ENCODE measurements at regions not wholly inside any gene's neighbourhood (a gene's known extent, or its start where the extent isn't known, plus 50 kb on each side); places are given as distances from the start of the nearest gene placed in this dataset.
"Not testable (repeated sequence)": the region's sequence is repeated elsewhere in the genome, so short reads cannot be mapped to it uniquely, and the experiment has no call there.

DNA sequence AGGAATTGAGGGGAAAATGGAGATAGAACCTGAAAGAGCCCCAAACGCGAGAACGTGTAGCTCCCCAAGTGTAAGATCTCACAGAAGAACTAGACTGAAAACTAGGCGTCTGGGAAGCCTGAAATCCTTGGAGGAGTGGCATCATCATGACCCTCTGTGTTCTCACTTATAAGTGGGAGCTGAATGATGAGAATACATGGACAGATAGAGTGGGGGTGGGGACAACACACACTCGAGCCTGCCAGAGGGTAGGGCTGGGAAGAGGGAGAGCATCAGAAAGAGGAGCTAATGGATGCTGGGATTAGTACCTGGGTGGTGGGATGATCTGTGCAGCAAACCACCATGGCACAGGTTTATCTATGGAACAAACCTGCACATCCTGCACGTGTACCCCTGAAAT, 258.7 kb upstream of the NOTCH2NLA start:
- DNase-seq, result not testable (repeated sequence)

GRCh38 chr1:146487155-146487554, 258.3 kb upstream of the NOTCH2NLA start:
- not testable (repeated sequence) for DNase-seq

DNA sequence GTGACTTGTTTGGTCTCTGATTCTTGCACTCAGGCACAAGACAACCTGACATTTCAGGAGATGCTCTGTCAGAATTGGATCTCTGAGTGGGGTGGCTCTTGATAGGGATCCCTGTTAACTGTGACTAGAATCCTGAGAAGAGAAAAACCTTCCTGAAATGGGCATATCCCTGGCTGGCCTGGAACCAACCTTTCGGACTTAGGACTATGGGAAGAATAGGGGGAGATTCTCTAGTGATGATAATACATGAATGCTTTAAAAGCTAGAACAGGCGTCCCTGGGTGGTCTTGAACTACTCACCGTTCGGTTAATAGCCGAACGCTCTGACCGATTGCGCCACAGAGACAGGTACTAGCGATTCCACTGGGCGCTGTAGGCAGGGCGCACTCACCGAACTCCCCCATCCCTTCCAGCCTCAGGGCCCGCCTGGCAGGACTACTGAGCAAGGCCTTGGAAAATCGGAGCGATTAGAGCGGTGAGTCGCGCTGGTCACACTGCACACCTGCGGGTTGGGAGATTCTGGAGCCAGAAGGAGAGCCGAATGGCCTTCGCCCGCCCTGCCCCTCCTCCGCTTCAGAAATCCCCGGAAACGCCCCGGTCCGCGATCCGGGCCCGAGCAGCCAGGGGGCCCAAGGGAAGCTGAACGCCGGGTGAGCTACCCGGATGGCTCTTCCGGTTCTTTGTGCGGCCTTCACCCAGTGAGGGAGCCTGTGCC, 257.6 kb upstream of the NOTCH2NLA start:
- DNase-seq, result not testable (repeated sequence)

DNA sequence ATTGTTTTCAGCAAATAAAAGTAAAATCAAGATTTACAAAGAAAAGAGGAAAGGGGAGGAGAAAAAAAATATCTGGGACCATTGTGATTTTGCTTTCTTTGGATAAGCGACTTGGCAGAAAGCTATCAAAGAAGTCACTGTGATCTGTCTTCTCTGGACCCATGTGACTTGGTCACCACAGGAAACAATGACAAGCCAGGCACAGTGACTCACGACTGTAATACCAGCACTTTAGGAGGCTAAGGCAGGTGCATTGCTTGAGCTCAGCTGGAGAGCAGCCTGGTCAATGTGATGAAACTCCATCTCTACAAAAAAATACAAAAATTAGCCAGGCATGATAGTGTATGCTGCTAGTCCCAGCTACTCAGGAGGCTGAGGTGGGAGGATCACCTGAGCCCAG, 255.4 kb upstream of the NOTCH2NLA start:
- not testable (repeated sequence) for DNase-seq

DNA sequence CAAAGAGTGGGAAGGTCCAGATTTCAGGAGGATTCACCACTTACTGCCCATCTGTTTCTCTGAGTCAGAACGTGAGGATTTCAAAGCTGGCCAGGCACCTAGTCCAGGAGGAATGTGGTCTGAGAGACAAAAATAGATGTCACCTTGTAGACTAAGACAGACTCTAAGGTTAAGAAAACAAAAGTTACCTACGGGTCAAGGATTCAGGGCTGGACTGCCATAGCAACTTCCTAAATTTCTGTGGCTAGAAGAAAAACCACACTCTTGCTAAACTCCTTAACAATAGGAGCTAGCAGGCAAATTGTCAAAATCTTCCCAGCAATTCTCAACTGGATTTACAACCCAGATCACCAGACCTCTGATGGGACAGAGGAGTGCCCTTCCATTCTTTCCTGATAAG, 250.4 kb upstream of the NOTCH2NLA start:
- DNase-seq, result not testable (repeated sequence)

GRCh38 chr1:146478125-146478720, 249.4 kb upstream of the NOTCH2NLA start:
- not testable (repeated sequence) for DNase-seq

DNA sequence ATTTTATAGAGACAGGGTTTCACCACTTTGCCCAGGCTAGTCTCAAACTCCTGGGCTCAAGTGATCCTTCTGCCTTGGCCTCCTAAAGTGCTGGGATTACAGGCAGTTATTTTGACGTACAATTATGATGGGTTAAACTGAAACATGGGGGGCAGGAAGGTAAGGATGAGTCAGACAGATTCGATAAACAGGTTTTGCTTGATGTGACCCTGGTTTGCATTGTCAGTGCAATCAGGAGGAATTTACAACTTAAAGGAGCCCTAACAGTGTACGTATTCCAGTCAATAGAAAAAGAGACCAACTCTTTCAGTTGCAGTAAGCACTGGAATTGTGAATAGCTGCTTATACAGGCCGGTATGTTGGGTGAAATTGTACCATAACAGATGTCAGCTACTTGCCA, 246.3 kb upstream of the NOTCH2NLA start:
- not testable (repeated sequence) for DNase-seq

DNA sequence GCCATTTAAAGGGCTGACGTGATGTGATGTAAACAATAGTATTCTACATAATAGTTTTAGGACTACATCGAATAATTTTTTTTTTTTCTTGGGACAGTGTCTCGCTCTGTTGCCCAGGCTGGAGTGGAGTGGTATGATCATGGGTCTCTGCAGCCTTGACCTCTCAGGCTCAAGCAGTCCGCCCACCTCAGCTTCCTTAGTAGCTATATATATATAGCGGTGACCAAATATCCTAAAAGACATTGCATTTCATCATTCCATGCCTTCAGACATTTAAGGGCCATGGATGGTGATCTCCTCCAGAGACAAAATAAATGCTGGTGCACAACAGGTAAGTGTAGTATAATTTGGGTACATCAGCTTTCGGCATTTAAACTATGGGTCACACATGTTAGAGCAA, 245.4 kb upstream of the NOTCH2NLA start:
- DNase-seq, result not testable (repeated sequence)

- peak; percentile 39 for DNase-seq
Measured at GRCh38 chr1:146472192-146472861, 243.5 kb upstream of the NOTCH2NLA start.

DNA sequence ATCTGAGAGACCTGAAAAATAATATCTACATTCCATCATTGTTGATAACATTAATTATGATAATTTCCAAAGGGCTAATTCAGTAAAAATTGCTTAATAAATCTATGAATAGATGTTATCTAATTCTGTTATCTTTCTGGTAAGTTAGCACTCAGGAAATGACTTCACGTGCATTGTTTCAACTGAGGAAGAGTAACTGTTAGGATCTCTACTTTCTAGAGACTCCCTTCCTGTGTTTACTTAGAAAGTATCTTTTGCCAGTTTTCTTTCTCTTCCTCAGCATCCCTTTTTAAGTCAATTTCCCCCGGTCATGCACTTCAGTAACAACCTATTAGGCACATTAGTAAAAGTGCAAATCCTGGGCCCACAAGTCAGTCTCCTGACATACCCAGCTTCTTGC, 231.1 kb upstream of the NOTCH2NLA start:
- not testable (repeated sequence) for DNase-seq

DNA sequence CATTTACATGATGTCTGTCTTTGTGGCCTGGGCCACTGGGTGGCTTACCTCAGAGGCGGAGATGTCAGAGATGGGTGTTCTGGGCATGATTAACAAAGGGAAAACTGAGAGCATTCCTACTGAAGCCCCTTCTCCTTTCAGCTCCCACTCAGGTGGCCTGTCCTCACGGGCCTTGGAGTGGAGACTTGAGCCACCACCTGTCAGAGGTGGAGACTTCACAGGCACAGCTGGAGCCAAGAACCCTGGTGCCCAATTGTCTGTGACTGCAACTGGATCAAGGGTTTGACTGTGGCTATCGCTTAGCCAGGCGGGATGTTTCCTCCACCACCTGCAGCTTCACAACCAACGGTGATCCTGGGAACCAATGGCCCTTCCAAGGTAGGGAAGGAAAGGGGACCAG, 230.5 kb upstream of the NOTCH2NLA start:
- DNase-seq, result not testable (repeated sequence)

DNA sequence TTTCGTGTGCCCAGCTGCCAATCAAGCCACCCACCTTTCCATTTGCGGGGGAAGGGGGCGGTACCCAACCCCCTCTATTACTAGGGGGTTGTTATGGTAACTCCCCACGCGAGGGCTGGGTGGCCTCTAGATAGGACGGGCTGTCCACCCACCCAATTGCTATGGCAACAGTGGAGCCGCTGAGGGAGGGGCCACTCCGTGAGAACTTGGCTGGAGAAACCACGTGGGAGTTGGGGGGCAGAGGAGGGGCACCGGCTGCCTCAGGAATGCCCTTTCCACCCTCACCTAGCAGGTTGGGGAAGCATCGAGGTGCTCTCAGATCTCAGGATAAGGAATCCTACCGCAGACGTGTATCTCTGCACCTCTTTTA, 220.0 kb upstream of the NOTCH2NLA start:
- not testable (repeated sequence) for DNase-seq

DNA sequence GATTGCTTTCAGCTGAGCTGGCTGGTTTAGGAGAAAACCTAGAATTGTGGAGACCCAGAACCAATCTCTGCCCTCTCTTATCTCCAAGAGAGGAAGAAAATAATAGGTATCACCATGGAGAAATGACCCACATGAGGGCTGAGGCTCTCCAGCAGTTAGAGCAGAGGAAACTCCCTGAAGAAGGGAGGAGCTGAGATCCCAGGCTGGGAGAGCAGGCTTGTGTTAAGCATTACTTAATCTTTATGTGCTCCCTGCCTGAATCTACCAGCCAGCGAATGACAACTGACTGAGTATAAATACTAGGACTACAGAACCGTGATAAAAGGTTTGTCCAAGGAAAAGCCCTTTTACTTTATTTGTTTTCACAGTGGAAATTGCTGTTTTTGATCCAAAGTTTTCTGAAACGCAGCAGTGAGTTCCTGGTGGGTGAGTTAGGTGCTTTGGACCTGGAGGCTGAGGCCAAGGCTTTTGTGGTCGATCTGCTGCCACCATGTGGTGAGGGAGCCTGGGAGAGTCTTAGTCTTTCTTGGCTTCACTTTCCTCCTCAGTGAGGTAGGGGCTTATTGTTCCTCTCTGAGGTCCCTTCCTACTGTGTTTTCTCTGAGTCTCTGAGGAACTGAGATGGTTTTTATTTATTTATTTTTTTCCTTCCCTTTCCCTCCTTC, 219.5 kb upstream of the NOTCH2NLA start:
- DNase-seq, result not testable (repeated sequence)

GRCh38 chr1:146443871-146444222, 215.0 kb upstream of the NOTCH2NLA start:
- DNase-seq, result not testable (repeated sequence)

- not testable (repeated sequence) for DNase-seq
Measured at GRCh38 chr1:146443088-146443870, 214.5 kb upstream of the NOTCH2NLA start.

- DNase-seq, result not testable (repeated sequence)
Measured at GRCh38 chr1:146438543-146438942, 209.7 kb upstream of the NOTCH2NLA start.

- not testable (repeated sequence) for DNase-seq
Measured at GRCh38 chr1:146416642-146417041, 187.8 kb upstream of the NOTCH2NLA start.

- DNase-seq, result not testable (repeated sequence)
Measured at GRCh38 chr1:146415017-146415416, 186.2 kb upstream of the NOTCH2NLA start.

DNA sequence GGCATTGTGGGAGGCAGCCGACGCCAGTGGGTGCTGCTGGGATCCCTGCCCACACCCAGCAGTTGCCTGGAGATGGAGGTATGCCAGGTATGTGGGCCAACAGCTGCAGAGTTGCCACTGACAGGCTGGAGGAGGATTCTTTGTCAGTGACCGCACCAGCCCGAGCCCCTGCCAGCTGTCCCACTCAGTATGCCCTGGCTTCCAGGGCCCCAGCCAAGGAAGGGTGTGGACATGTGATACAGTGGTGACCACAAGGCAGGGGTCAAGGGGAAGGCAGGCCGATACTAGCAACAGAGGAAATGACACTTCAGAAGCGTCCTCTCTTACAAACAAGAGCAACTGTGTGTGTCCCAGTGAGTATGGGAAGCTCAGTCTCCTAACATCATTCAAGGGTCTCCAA, 185.1 kb upstream of the NOTCH2NLA start:
- not testable (repeated sequence) for DNase-seq

- not testable (repeated sequence) for DNase-seq
Measured at GRCh38 chr1:146411923-146412322, 183.1 kb upstream of the NOTCH2NLA start.

DNA sequence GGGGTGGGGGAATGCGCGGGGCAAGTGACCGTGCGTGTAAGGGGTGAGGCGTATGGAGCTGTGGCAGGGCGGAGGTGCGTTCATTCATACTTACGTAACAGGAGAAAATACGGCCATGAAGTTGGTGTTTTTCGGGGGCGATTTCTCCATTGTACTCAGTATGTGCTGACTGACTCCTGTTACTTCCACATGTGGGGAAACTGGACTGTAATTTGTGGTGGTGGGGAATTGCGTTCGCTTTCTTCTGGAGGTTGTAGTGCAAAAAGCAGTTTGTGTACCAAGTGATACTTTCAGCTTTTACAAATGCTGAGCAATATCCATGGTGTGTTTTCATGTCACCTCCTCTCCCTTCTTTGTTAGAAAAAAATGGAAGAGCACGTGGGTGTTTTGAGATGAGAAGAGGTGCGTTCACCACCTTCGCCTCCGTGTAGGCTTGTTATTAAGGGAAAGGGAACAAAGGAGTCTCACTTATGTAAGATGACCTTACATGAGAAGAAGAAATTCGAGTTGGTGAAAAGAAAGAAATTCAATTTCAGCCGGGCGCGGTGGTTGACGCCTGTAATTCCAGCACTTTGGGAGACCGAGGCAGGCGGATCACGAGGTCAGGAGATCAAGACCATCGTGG, 181.1 kb upstream of the NOTCH2NLA start:
- DNase-seq, result not testable (repeated sequence)

Data from NCI-H2171 (cell line).